Smooth muscle cell (in vitro differentiated cells): ENCODE measurements at regions not wholly inside any gene's neighbourhood (a gene's known extent, or its start where the extent isn't known, plus 50 kb on each side); places are given as distances from the start of the nearest gene placed in this dataset.

Experiments
- DNase-seq: peaks from one replicate; lab custom pipeline; 2025; ENCODE audit not compliant: unreplicated experiment; lab: John Stamatoyannopoulos, UW
- H2AFZ ChIP-seq: fragments of 200-600 bp; sonication (generic); 2 replicates; pipeline ENCODE4 v1.6.0; 2016; ENCODE audit warnings: antibody characterized with exemption, low read depth, mild to moderate bottlenecking
- H3F3A ChIP-seq: fragments of 200-600 bp; sonication (generic); 2 replicates; pipeline ENCODE4 v1.6.0; 2017; ENCODE audit warnings: antibody characterized with exemption, low read depth
- H3K27ac ChIP-seq: fragments of 200-600 bp; sonication (generic); 2 replicates; pipeline ENCODE4 v1.5.1; 2016; ENCODE audit warnings: low read depth, mild to moderate bottlenecking
- H3K27me3 ChIP-seq: fragments of 200-600 bp; sonication (generic); 2 replicates; pipeline ENCODE4 v1.6.1; 2016; ENCODE audit warnings: low read depth, mild to moderate bottlenecking
- H3K36me3 ChIP-seq: fragments of 200-600 bp; sonication (generic); 2 replicates; pipeline ENCODE4 v1.5.1; 2016; ENCODE audit warnings: low read depth
- H3K4me1 ChIP-seq: fragments of 200-600 bp; sonication (generic); 2 replicates; pipeline ENCODE4 v1.5.1; 2016; ENCODE audit warnings: low read depth
- H3K4me2 ChIP-seq: fragments of 200-600 bp; sonication (generic); 2 replicates; pipeline ENCODE4 v1.6.0; 2016; ENCODE audit warnings: mild to moderate bottlenecking
- H3K4me3 ChIP-seq: fragments of 200-600 bp; sonication (generic); 2 replicates; pipeline ENCODE4 v1.5.1; 2016; ENCODE audit warnings: mild to moderate bottlenecking
- H3K79me2 ChIP-seq: fragments of 200-600 bp; sonication (generic); 2 replicates; pipeline ENCODE4 v1.6.0; 2016; ENCODE audit warnings: low read depth, mild to moderate bottlenecking
- H3K9ac ChIP-seq: fragments of 200-600 bp; sonication (generic); 2 replicates; pipeline ENCODE4 v1.6.0; 2016; ENCODE audit warnings: low read depth
- H3K9me3 ChIP-seq: fragments of 200-600 bp; sonication (generic); replicated peaks from 2 replicates; pipeline ENCODE4 v1.5.1; 2016; ENCODE audit warnings: low read depth
- H4K20me1 ChIP-seq: fragments of 200-600 bp; sonication (generic); 2 replicates; pipeline ENCODE4 v1.6.0; 2016; ENCODE audit warnings: low read depth
- WGBS: methylation state at CpG from one replicate; pipeline ENCODE4 v1.1.7; 2016; ENCODE audit warnings: low lambda C conversion rate; 5-methylcytosine and 5-hydroxymethylcytosine counted together
- TF ChIP-seq, protein P1 (sequence below): fragments of 200-600 bp; sonication (generic); IDR thresholded peaks from 2 replicates; pipeline ENCODE4 v1.5.1; 2017; ENCODE audit warnings: borderline replicate concordance, mild to moderate bottlenecking, antibody characterized with exemption; ENCODE audit not compliant: insufficient read depth, poor library complexity, severe bottlenecking

DNA sequence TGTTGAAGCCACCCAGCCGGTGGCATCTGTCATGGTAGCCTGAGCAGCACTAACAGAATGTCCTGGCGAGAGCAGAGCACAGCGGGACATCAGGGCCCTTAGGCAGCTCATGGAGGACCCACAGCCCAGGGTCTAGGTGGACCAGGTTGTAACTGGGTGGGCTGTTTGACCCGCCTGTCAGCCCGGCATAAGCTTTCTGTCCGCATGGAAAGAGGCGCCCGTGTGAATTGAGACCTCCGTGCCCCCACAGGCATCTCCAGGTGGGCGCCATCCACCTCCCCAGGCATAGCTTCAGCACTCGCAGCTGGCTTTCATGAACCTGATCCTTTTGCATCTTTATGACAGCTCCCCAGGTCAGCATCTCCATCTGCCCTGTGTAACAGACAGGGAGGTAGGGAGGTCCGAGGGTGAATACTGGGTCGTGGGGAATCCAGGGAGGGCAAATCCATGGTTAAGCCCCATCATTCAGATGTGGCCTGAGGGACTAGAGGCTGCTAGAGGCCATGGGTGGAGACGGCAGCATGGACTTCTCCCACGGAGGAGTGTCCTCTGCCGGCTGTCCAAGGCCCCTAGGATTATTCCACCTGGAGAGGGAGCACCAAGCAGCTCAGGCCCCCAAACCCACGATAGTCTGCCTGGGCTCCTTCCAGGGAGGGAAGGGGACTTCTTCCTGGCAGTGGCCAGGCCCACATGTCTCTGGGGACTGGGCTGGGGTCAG, 371.6 kb upstream of the MKI67 start:
- no peaks in the 10 kb centered on the region for H4K20me1 ChIP-seq
- no peak overlapping the region for H2AFZ ChIP-seq
- DNase-seq, result no peak
- no peaks in the 10 kb centered on the region for H3K27me3 ChIP-seq
- H3K27ac ChIP-seq, result no peak overlapping the region
- H3K4me3 ChIP-seq, result no peak overlapping the region
- no peaks in the 10 kb centered on the region for H3K36me3 ChIP-seq
- TF ChIP-seq, protein P1, sequence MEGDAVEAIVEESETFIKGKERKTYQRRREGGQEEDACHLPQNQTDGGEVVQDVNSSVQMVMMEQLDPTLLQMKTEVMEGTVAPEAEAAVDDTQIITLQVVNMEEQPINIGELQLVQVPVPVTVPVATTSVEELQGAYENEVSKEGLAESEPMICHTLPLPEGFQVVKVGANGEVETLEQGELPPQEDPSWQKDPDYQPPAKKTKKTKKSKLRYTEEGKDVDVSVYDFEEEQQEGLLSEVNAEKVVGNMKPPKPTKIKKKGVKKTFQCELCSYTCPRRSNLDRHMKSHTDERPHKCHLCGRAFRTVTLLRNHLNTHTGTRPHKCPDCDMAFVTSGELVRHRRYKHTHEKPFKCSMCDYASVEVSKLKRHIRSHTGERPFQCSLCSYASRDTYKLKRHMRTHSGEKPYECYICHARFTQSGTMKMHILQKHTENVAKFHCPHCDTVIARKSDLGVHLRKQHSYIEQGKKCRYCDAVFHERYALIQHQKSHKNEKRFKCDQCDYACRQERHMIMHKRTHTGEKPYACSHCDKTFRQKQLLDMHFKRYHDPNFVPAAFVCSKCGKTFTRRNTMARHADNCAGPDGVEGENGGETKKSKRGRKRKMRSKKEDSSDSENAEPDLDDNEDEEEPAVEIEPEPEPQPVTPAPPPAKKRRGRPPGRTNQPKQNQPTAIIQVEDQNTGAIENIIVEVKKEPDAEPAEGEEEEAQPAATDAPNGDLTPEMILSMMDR, result no peak
- H3K4me1 ChIP-seq, result no peaks in the 10 kb centered on the region
- H3K79me2 ChIP-seq, result no peaks in the 10 kb centered on the region
- 95% methylated on average over 17 of the region's 17 CpGs for WGBS
- H3F3A ChIP-seq, result no peaks in the 10 kb centered on the region
- H3K9ac ChIP-seq, result no peak overlapping the region
- no peak overlapping the region for H3K4me2 ChIP-seq
- no peaks in the 10 kb centered on the region for H3K9me3 ChIP-seq

DNA sequence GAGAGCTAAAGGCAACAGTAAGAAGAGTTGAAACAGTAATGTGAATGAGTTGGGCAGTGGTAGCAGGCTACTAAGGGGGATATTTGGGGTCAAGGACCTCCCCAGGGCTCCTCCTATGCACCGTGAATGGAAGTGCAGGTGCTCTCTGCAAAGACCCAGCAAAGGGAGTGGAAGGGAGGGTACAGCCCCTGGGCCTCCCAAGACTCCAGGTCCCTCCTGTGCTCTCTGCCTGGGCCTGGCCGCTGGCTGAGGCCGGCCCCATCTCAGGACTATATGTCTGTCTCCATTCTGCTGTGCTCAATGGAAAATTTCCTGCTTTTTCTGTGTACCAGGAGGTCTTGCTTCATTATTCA, 372.1 kb upstream of the MKI67 start:
- H3K4me1 ChIP-seq, result no peaks in the 10 kb centered on the region
- no peaks in the 10 kb centered on the region for H3K27me3 ChIP-seq
- no peaks in the 10 kb centered on the region for H3K9me3 ChIP-seq
- no peaks in the 10 kb centered on the region for H3F3A ChIP-seq
- H3K9ac ChIP-seq, result no peak overlapping the region
- TF ChIP-seq, protein P1, result no peak
- no peak overlapping the region for H2AFZ ChIP-seq
- no peak overlapping the region for H3K4me2 ChIP-seq
- H3K27ac ChIP-seq, result no peak overlapping the region
- H4K20me1 ChIP-seq, result no peaks in the 10 kb centered on the region
- H3K4me3 ChIP-seq, result no peak overlapping the region
- WGBS, result 89% methylated on average over 3 of the region's 3 CpGs
- no peaks in the 10 kb centered on the region for H3K79me2 ChIP-seq
- H3K36me3 ChIP-seq, result no peaks in the 10 kb centered on the region
- no peak for DNase-seq

DNA sequence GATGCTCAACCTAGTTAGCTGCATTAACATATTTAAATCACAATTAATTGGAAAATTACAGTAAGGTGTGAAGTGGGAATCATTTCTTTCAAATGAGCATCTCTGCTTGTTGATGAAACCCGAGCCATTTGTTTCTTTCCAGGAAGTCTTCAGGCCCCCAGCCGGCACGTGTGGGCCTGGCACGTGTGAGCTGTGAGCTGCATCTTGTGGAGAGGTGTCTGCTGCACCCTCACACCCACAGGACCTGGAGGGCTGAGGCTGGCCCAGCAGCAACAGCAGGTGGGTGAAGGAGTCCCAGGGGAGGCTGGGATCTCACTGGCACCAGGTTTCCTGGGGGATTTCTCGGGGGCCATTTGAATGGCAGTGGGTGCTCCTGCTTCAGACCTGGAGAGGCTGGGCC, 372.5 kb upstream of the MKI67 start:
- TF ChIP-seq, protein P1, result no peak
- 78% methylated on average over 5 of the region's 5 CpGs for WGBS
- H3F3A ChIP-seq, result no peaks in the 10 kb centered on the region
- no peaks in the 10 kb centered on the region for H3K27me3 ChIP-seq
- H3K36me3 ChIP-seq, result no peaks in the 10 kb centered on the region
- no peak overlapping the region for H3K4me2 ChIP-seq
- no peaks in the 10 kb centered on the region for H4K20me1 ChIP-seq
- H3K4me3 ChIP-seq, result no peak overlapping the region
- no peak overlapping the region for H3K9ac ChIP-seq
- DNase-seq, result no peak
- H3K79me2 ChIP-seq, result no peaks in the 10 kb centered on the region
- H3K4me1 ChIP-seq, result no peaks in the 10 kb centered on the region
- H2AFZ ChIP-seq, result no peak overlapping the region
- H3K27ac ChIP-seq, result no peak overlapping the region
- no peaks in the 10 kb centered on the region for H3K9me3 ChIP-seq

DNA sequence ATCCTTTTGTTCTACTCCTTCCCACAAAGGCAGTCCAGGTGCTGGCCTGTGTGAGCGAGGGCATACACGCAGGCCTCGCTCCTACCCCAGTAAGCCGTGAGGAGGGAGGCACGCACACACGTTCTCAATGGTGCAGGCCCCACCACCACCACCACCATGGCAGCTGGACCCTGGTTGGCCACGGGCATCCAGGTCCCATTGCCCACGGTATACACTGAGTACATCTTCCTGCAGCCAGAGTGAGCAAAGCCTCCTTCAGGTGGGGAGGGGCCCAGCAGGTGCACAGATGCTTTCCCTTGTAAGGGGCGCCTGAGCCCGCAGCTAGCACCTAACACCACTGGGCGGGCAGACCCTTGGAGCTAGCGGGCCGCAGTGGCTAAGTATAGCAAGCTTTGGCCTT, 373.3 kb upstream of the MKI67 start:
- TF ChIP-seq, protein P1, result no peak
- WGBS, result 89% methylated on average over 13 of the region's 13 CpGs
- Histone ChIP-seq H3K4me2 (no peak overlapping the region), H3K27ac (no peak overlapping the region), H3F3A (no peaks in the 10 kb centered on the region), H4K20me1 (no peaks in the 10 kb centered on the region), H3K9ac (no peak overlapping the region), H3K4me3 (no peak overlapping the region), H3K27me3 (no peaks in the 10 kb centered on the region), H3K79me2 (no peaks in the 10 kb centered on the region), H3K4me1 (no peaks in the 10 kb centered on the region), H3K9me3 (no peaks in the 10 kb centered on the region), H2AFZ (no peak overlapping the region), H3K36me3 (no peaks in the 10 kb centered on the region)
- no peak for DNase-seq
